ENCODE measurements at regions not wholly inside any gene's neighbourhood (a gene's known extent, or its start where the extent isn't known, plus 50 kb on each side); places are given as distances from the start of the nearest gene placed in this dataset.

- TF ChIP-seq CEBPZ (IDR thresholded peaks at IDR 0.05; ENCODE audit: low read depth, low read length) = no peak
- TF ChIP-seq IRF3 (IDR thresholded peaks at IDR 0.05) = no peak
These were observed 277.9 kb upstream of the E2F7 start (continued) for GRCh38 chr12:77343291-77343690.

- ATAC-seq (no peak), FAIRE-seq (no peak), DNase-seq (ENCODE audit: low read depth, low spot score) (no peak)
- intact Hi-C loops (cut with micrococcal nuclease; ENCODE audit: unreplicated experiment) (no loop called here), in situ Hi-C loops (cut with MboI) (no loop called here)
- Histone ChIP-seq H3K4me3 (no peak overlapping the region), H3K27ac (ENCODE audit: control insufficient read depth, insufficient read depth) (no peak overlapping the region), H3K79me2 (ENCODE audit: control insufficient read depth, insufficient read depth, low read length) (no peaks in the 10 kb centered on the region), H3K9me3 (replicated peaks; ENCODE audit: control insufficient read depth, insufficient read depth, low read length) (no peaks in the 10 kb centered on the region), H4K20me1 (ENCODE audit: control insufficient read depth, insufficient read depth) (no peaks in the 10 kb centered on the region), H3K36me3 (ENCODE audit: control insufficient read depth in 2 of 2, insufficient read depth in 2 of 2, low read length in 1 of 2) (no peaks in the 10 kb centered on the region), H3K4me1 (ENCODE audit: control insufficient read depth, insufficient read depth, low read length) (no peaks in the 10 kb centered on the region), H3K27me3 (replicated peaks in 1 of 2; ENCODE audit: control insufficient read depth in 2 of 2, insufficient read depth in 2 of 2, low read length in 1 of 2) (no peaks in the 10 kb centered on the region), H2AFZ (ENCODE audit: control insufficient read depth, low read depth, low read length) (no peak overlapping the region), H3K4me2 (ENCODE audit: control insufficient read depth, insufficient read depth) (no peak overlapping the region), H3K9ac (ENCODE audit: control insufficient read depth, insufficient read depth, low read length) (no peak overlapping the region)
- no TSS peak for BruUV-seq (replicated peaks)
- ChIA-PET POLR2A (no interaction called here), RAD21 (ENCODE audit: unreplicated experiment) (no interaction called here), SMC1A (ENCODE audit: uncharacterized antibody, unreplicated experiment) (no interaction called here), CTCF (no interaction called here)
- WGBS (ENCODE audit: insufficient coverage, insufficient replicate concordance, low lambda C conversion rate, missing lambda C conversion rate) = 12% methylated on average over 2 of the region's 2 CpGs
- no peak for TF ChIP-seq ZBTB33 (IDR thresholded peaks at IDR 0.05)
- no peak for TF ChIP-seq IRF4 (IDR thresholded peaks at IDR 0.05; ENCODE audit: low read depth, low read length)
- TF ChIP-seq IKZF1 (conservative IDR thresholded peaks at IDR 0.05) = no peak
- TF ChIP-seq FOS (IDR thresholded peaks at IDR 0.05; ENCODE audit: borderline replicate concordance, extremely low read depth, insufficient read length) = no peak
- TF ChIP-seq ASH2L (IDR thresholded peaks at IDR 0.05; ENCODE audit: borderline replicate concordance, low read depth) = no peak
- TF ChIP-seq JUNB (IDR thresholded peaks at IDR 0.05) = no peak
- TF ChIP-seq HCFC1 (IDR thresholded peaks at IDR 0.05; ENCODE audit: low read length) = no peak
- no peak for TF ChIP-seq SRF (IDR thresholded peaks at IDR 0.05; ENCODE audit: low read depth in 2 of 2, low read length in 2 of 2)
- TF ChIP-seq ESRRA (IDR thresholded peaks at IDR 0.05; ENCODE audit: low read length) = no peak
- TF ChIP-seq BACH1 (IDR thresholded peaks at IDR 0.05; ENCODE audit: borderline replicate concordance) = no peak
- TF ChIP-seq BRCA1 (IDR thresholded peaks at IDR 0.05; ENCODE audit: low read depth, low read length) = no peak
- no peak for TF ChIP-seq IRF5 (IDR thresholded peaks at IDR 0.05; ENCODE audit: borderline replicate concordance)
- TF ChIP-seq ZNF274 (IDR thresholded peaks at IDR 0.05; ENCODE audit: insufficient read depth, insufficient read length) = no peak
- TF ChIP-seq PAX8 (IDR thresholded peaks at IDR 0.05) = no peak
- no peak for TF ChIP-seq MXI1 (IDR thresholded peaks at IDR 0.05; ENCODE audit: low read depth, low read length)
- no peak for TF ChIP-seq KLF5 (IDR thresholded peaks at IDR 0.05; ENCODE audit: partially characterized antibody)
- no peak for TF ChIP-seq JUND (IDR thresholded peaks at IDR 0.05; ENCODE audit: low read depth, low read length)
These were observed 276.9 kb upstream of the E2F7 start for GRCh38 chr12:77342253-77342652.

Measured in GM12878 (cell line).